ENCODE measurements at regions not wholly inside any gene's neighbourhood (a gene's known extent, or its start where the extent isn't known, plus 50 kb on each side); places are given as distances from the start of the nearest gene placed in this dataset.

DNA sequence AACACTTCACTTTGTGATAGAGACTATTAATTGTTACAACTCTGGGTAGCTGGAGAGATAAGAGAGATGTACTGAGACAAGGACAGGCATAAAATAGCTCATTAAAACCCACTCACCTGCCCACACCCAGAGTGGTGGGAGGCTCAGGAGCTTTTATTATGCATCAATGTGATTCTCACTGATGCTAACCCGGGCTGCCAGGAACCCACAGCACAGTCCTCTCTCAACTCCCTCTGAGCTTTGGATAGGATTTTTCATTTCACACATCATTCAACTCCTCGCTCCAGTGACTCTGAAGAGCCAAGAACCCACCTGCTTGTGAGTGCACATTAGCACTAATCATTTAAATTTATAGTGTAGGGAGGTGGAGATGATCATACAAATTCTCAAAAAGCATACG lies 827.9 kb downstream of the FLRT2 start:
- TF ChIP-seq CTCF (conservative IDR thresholded peaks at IDR 0.05; ENCODE audit: low read depth, low read length) (no peak), EZH2 (IDR thresholded peaks at IDR 0.05; ENCODE audit: borderline replicate concordance, low read depth, low read length, poor library complexity, severe bottlenecking) (no peak)
